H1 (cell line): ENCODE measurements at regions not wholly inside any gene's neighbourhood (a gene's known extent, or its start where the extent isn't known, plus 50 kb on each side); places are given as distances from the start of the nearest gene placed in this dataset.

ENCODE experiments used
- CTCF ChIA-PET: fragments of 300-600 bp; sonication (Branson Sonifier 250); formaldehyde crosslinking; loops from one replicate; lab custom pipeline; 2021; ENCODE audit not compliant: partially characterized antibody; lab: Charles Lee
- POLR2A ChIA-PET: fragments of 300-600 bp; sonication (Branson Sonifier 250); formaldehyde crosslinking; loops from one replicate; lab custom pipeline; 2021; ENCODE audit warnings: inconsistent platforms; ENCODE audit not compliant: partially characterized antibody; lab: Charles Lee
- DNase-seq, 2 experiments: peaks; one replicate each; pipeline versions ENCODE4 v3.0.0 to v3.0.0-alpha.2; 2010 to 2022; ENCODE audit warnings: low spot score in 2 of 2, low read depth in 1 of 2, mixed read lengths in 1 of 2
- FAIRE-seq: peaks from 2 replicates; lab custom pipeline; 2011; peaks lifted over from hg19 to GRCh38; lab: Jason Lieb, UNC
- H2AFZ ChIP-seq: 2 replicates; pipeline ENCODE4 v1.8.1; 2012; ENCODE audit warnings: low read length, inconsistent platforms
- H2AK5ac ChIP-seq: 2 replicates; pipeline ENCODE4 v1.6.1; 2013; ENCODE audit warnings: low read depth, low read length
- H2BK120ac ChIP-seq: replicated peaks from 2 replicates; pipeline ENCODE3; 2013; ENCODE audit warnings: low read depth, low read length, inconsistent platforms
- H2BK12ac ChIP-seq: 2 replicates; pipeline ENCODE4 v1.6.1; 2013; ENCODE audit warnings: low read depth, low read length
- H2BK15ac ChIP-seq: 2 replicates; pipeline ENCODE4 v1.6.1; 2013; ENCODE audit warnings: low read length
- H2BK20ac ChIP-seq: 2 replicates; pipeline ENCODE4 v1.6.1; 2013; ENCODE audit warnings: low read length
- H2BK5ac ChIP-seq: 2 replicates; pipeline ENCODE4 v1.6.1; 2013; ENCODE audit warnings: low read depth, low read length
- H3K14ac ChIP-seq: 2 replicates; pipeline ENCODE4 v1.6.1; 2013; ENCODE audit warnings: inconsistent platforms; ENCODE audit not compliant: insufficient read length
- H3K18ac ChIP-seq: 2 replicates; pipeline ENCODE4 v1.6.1; 2013; ENCODE audit warnings: low read length; ENCODE audit errors: extremely low read depth
- H3K23ac ChIP-seq: 2 replicates; pipeline ENCODE4 v1.6.1; 2013; ENCODE audit warnings: inconsistent platforms; ENCODE audit not compliant: insufficient read length
- H3K23me2 ChIP-seq: 2 replicates; pipeline ENCODE4 v1.6.1; 2013; ENCODE audit warnings: low read depth, low read length
- H3K27ac ChIP-seq: 2 replicates; pipeline ENCODE4 v1.6.1; 2011; ENCODE audit warnings: low read depth, low read length, inconsistent platforms
- H3K27me3 ChIP-seq, 4 experiments: replicated peaks in 1 of 4; 1 replicate in 1 of 4; 2 replicates in 3 of 4; pipeline versions ENCODE4 v1.6.1 to v1.8.1; 2011 to 2013; ENCODE audit warnings: low read length in 3 of 4, mild to moderate bottlenecking in 3 of 4, inconsistent platforms in 2 of 4, mixed read lengths in 2 of 4, moderate library complexity in 1 of 4; ENCODE audit not compliant: control insufficient read depth in 3 of 4, insufficient read depth in 3 of 4; ENCODE audit errors: extremely low read depth in 1 of 4
- H3K36me3 ChIP-seq, 4 experiments: 2 replicates each; pipeline versions ENCODE4 v1.6.1 to v1.8.1; 2011 to 2013; ENCODE audit warnings: mild to moderate bottlenecking in 4 of 4, low read length in 3 of 4, moderate library complexity in 2 of 4, control low read depth in 1 of 4, inconsistent platforms in 1 of 4; ENCODE audit not compliant: insufficient read depth in 4 of 4, control insufficient read depth in 2 of 4
- H3K4ac ChIP-seq: replicated peaks from 2 replicates; pipeline ENCODE3; 2013; ENCODE audit warnings: low read length, low read depth, mixed read lengths, inconsistent platforms; ENCODE audit not compliant: insufficient read length
- H3K4me1 ChIP-seq, 4 experiments: replicated peaks in 1 of 4; 1 replicate in 1 of 4; 2 replicates in 3 of 4; pipeline versions ENCODE4 v1.6.1 to v1.8.1; 2011 to 2013; ENCODE audit warnings: low read length in 3 of 4, inconsistent platforms in 2 of 4, mixed read lengths in 1 of 4; ENCODE audit not compliant: insufficient read depth in 4 of 4, control insufficient read depth in 3 of 4
- H3K4me2 ChIP-seq, 2 experiments: 2 replicates each; pipeline versions ENCODE4 v1.6.1 to v1.8.1; 2011 to 2013; ENCODE audit warnings: low read depth in 2 of 2, low read length in 2 of 2, control low read depth in 1 of 2, inconsistent platforms in 1 of 2, mild to moderate bottlenecking in 1 of 2; ENCODE audit not compliant: insufficient read depth in 1 of 2
- H3K4me3 ChIP-seq, 4 experiments: fragments of 200-600, 300-600 bp in 1 of 4; sonication (generic), shearing (Covaris generic), sonication (Bioruptor Twin) in 1 of 4; 2 replicates each; pipeline versions ENCODE4 v1.5.1 to v1.8.1; 2011 to 2016; ENCODE audit warnings: low read length in 4 of 4, low read depth in 3 of 4, control low read depth in 2 of 4, inconsistent platforms in 2 of 4, mild to moderate bottlenecking in 2 of 4, mixed read lengths in 1 of 4, moderate library complexity in 1 of 4; ENCODE audit not compliant: insufficient read depth in 2 of 4; ENCODE audit errors: extremely low read depth in 1 of 4
- H3K56ac ChIP-seq: replicated peaks from 2 replicates; pipeline ENCODE3; 2013; ENCODE audit warnings: low read depth, mild to moderate bottlenecking, mixed read lengths, low read length, inconsistent platforms; ENCODE audit not compliant: insufficient read length
- H3K79me1 ChIP-seq: 2 replicates; pipeline ENCODE4 v1.6.1; 2013; ENCODE audit warnings: low read depth, low read length, control low read depth
- H3K79me2 ChIP-seq, 2 experiments: 2 replicates each; pipeline versions ENCODE4 v1.6.1 to v1.8.1; 2012 to 2013; ENCODE audit warnings: low read length in 2 of 2, mild to moderate bottlenecking in 2 of 2, inconsistent platforms in 1 of 2; ENCODE audit not compliant: insufficient read depth in 2 of 2, control insufficient read depth in 1 of 2
- H3K9ac ChIP-seq, 4 experiments: replicated peaks in 1 of 4; 1 replicate in 1 of 4; 2 replicates in 3 of 4; pipeline versions ENCODE4 v1.6.1 to v1.8.1; 2011 to 2013; ENCODE audit warnings: low read depth in 3 of 4, low read length in 3 of 4, control low read depth in 2 of 4, mild to moderate bottlenecking in 2 of 4, moderate library complexity in 2 of 4, inconsistent platforms in 1 of 4; ENCODE audit errors: extremely low read depth in 1 of 4
- H3K9me3 ChIP-seq, 2 experiments: 2 replicates each; pipeline versions ENCODE4 v1.6.1 to v1.8.1; 2012 to 2013; ENCODE audit warnings: mild to moderate bottlenecking in 2 of 2, moderate library complexity in 2 of 2, control low read depth in 1 of 2, inconsistent platforms in 1 of 2, low read depth in 1 of 2, low read length in 1 of 2, mixed read lengths in 1 of 2; ENCODE audit not compliant: insufficient read depth in 2 of 2
- H4K20me1 ChIP-seq, 2 experiments: replicated peaks in 1 of 2; 2 replicates each; pipeline versions ENCODE3 to v1.8.1; 2011 to 2013; ENCODE audit warnings: inconsistent platforms in 2 of 2, low read length in 2 of 2, mild to moderate bottlenecking in 1 of 2; ENCODE audit not compliant: insufficient read depth in 2 of 2, control insufficient read depth in 1 of 2
- H4K5ac ChIP-seq: 2 replicates; pipeline ENCODE4 v1.6.1; 2013; ENCODE audit warnings: low read length, low read depth, mixed read lengths, inconsistent platforms; ENCODE audit not compliant: insufficient read length
- H4K8ac ChIP-seq: 2 replicates; pipeline ENCODE4 v1.8.0; 2013; ENCODE audit warnings: mild to moderate bottlenecking, moderate library complexity, low read length, inconsistent platforms; ENCODE audit not compliant: insufficient read depth; ENCODE audit errors: extremely low read depth
- H4K91ac ChIP-seq: replicated peaks from 2 replicates; pipeline ENCODE3; 2013; ENCODE audit warnings: low read length, mixed read lengths, inconsistent platforms; ENCODE audit not compliant: insufficient read length
- SP1 ChIP-seq: IDR thresholded peaks from 2 replicates; pipeline ENCODE4 v1.6.1; 2011; ENCODE audit warnings: low read depth, low read length
- WGBS, 2 experiments: shearing (Covaris generic) in 1 of 2; methylation state at CpG; one replicate each; pipeline versions ENCODE4 v1.1.6 to v1.1.7; 2013 to 2015; ENCODE audit warnings: low lambda C conversion rate in 2 of 2, mixed read lengths in 2 of 2, inconsistent platforms in 1 of 2, low coverage in 1 of 2, missing lambda C conversion rate in 1 of 2; ENCODE audit not compliant: insufficient replicate concordance in 2 of 2, insufficient coverage in 1 of 2, insufficient read length in 1 of 2; ENCODE audit errors: extremely low coverage in 1 of 2, missing lambda C conversion rate in 1 of 2; 5-methylcytosine and 5-hydroxymethylcytosine counted together

GRCh38 chr12:108449478-108449877, 65.6 kb upstream of the FICD start:
- Histone ChIP-seq H2BK15ac (no peak overlapping the region), H2BK20ac (no peak overlapping the region), H2BK5ac (no peak overlapping the region), H3K27me3 (no peaks in the 10 kb centered on the region), H3K56ac (no peak overlapping the region), H3K18ac (no peak overlapping the region), H3K4ac (no peak overlapping the region), H3K23me2 (no peaks in the 10 kb centered on the region), H4K5ac (no peak overlapping the region), H3K4me1 (peaks cover 0 to 6% (median 0%) of the 10 kb centered on the region in 4 experiments; a peak in 3 of 7 replicates), H3K27ac (no peak overlapping the region), H3K4me2 (no peak overlapping the region), H3K9ac (no peak overlapping the region), H2AK5ac (no peak overlapping the region), H4K91ac (no peak overlapping the region)
- DNase-seq (no peak), FAIRE-seq (no peak)
- WGBS, 2 experiments: 94% methylated on average over 2 of the region's 2 CpGs; no CpG with 5 or more reads in 1 of the 2 experiments
- POLR2A ChIA-PET: no interaction called here
- TF ChIP-seq SP1: no peak
- TF ChIP-seq, all 59 proteins: peak for 0
- H3K23ac ChIP-seq: no peak overlapping the region
- no peak overlapping the region for H3K14ac ChIP-seq
- H4K8ac ChIP-seq: no peak overlapping the region
- H3K79me2 ChIP-seq: no peaks in the 10 kb centered on the region
- H3K79me1 ChIP-seq: no peaks in the 10 kb centered on the region
- H3K9me3 ChIP-seq: no peaks in the 10 kb centered on the region
- CTCF ChIA-PET: interaction anchor here (0.8 to 1.2 kb wide), 4 partner anchors 9 to 310 kb away, joined by 3 to 4 read pairs (median 3); no protein-coding TSS in a partner anchor
- no peak overlapping the region for H2BK120ac ChIP-seq
- no peak overlapping the region for H2BK12ac ChIP-seq
- no peak overlapping the region for H3K4me3 ChIP-seq
- no peaks in the 10 kb centered on the region for H4K20me1 ChIP-seq
- H3K36me3 ChIP-seq: no peaks in the 10 kb centered on the region
- no peak overlapping the region for H2AFZ ChIP-seq
